ENCODE measurements at regions not wholly inside any gene's neighbourhood (a gene's known extent, or its start where the extent isn't known, plus 50 kb on each side); places are given as distances from the start of the nearest gene placed in this dataset.

GRCh38 chr2:65710779-65711295 lies 278.4 kb upstream of the SPRED2 start:
- H3K23me2 ChIP-seq (ENCODE audit: low read depth, low read length) = no peaks in the 10 kb centered on the region
- no peak overlapping the region for H2BK12ac ChIP-seq (ENCODE audit: low read depth, low read length)
- peaks cover 0 to 3% of the 10 kb centered on the region in 2 experiments for H4K20me1 ChIP-seq (replicated peaks in 1 of 2; ENCODE audit: control insufficient read depth in 1 of 2, insufficient read depth in 2 of 2, low read length in 2 of 2)
- H4K8ac ChIP-seq (ENCODE audit: extremely low read depth, insufficient read depth, low read length) = no peak overlapping the region
- H3K79me2 ChIP-seq (ENCODE audit: control insufficient read depth in 1 of 2, insufficient read depth in 2 of 2, low read length in 2 of 2) = no peaks in the 10 kb centered on the region
- H3K4ac ChIP-seq (replicated peaks; ENCODE audit: insufficient read length, low read depth, low read length) = no peak overlapping the region
- no peak overlapping the region for H3K9ac ChIP-seq (replicated peaks in 1 of 4; ENCODE audit: extremely low read depth in 1 of 4, low read depth in 3 of 4, low read length in 3 of 4)
- H3K36me3 ChIP-seq (ENCODE audit: control insufficient read depth in 2 of 4, insufficient read depth in 4 of 4, low read length in 3 of 4) = no peaks in the 10 kb centered on the region
- no peak overlapping the region for H2AFZ ChIP-seq (ENCODE audit: low read length)
- no peaks in the 10 kb centered on the region for H3K27me3 ChIP-seq (replicated peaks in 1 of 4; ENCODE audit: control insufficient read depth in 3 of 4, extremely low read depth in 1 of 4, insufficient read depth in 3 of 4, low read length in 3 of 4)
- DNase-seq (ENCODE audit: low read depth in 1 of 2, low spot score in 2 of 2) (peak in 1 of 2 experiments; percentile 5), FAIRE-seq (peak; percentile 39)
- no peak overlapping the region for H2BK5ac ChIP-seq (ENCODE audit: low read depth, low read length)
- no peak overlapping the region for H2BK120ac ChIP-seq (replicated peaks; ENCODE audit: low read depth, low read length)
- no peak overlapping the region for H3K4me3 ChIP-seq (ENCODE audit: extremely low read depth in 1 of 4, insufficient read depth in 2 of 4, low read depth in 3 of 4, low read length in 4 of 4)
- H3K4me2 ChIP-seq (ENCODE audit: insufficient read depth in 1 of 2, low read depth in 2 of 2, low read length in 2 of 2) = no peak overlapping the region
- no peaks in the 10 kb centered on the region for H3K4me1 ChIP-seq (replicated peaks in 1 of 4; ENCODE audit: control insufficient read depth in 3 of 4, insufficient read depth in 4 of 4, low read length in 3 of 4)
- H3K56ac ChIP-seq (replicated peaks; ENCODE audit: insufficient read length, low read depth, low read length) = no peak overlapping the region
- H4K91ac ChIP-seq (replicated peaks; ENCODE audit: insufficient read length, low read length) = no peak overlapping the region
- no peak overlapping the region for H2BK20ac ChIP-seq (ENCODE audit: low read length)
- H2BK15ac ChIP-seq (ENCODE audit: low read length) = no peak overlapping the region
- no peak overlapping the region for H3K18ac ChIP-seq (ENCODE audit: extremely low read depth, low read length)
- peak in 2 of 3 experiments; percentile 67 to 77; a peak in 3 of 4 replicates for TF ChIP-seq CTCF (IDR thresholded peaks at IDR 0.05; ENCODE audit: control extremely low read depth in 1 of 3, insufficient read depth in 1 of 3, low read depth in 1 of 3, low read length in 3 of 3)
- TF ChIP-seq RAD21 (IDR thresholded peaks at IDR 0.05 in 1 of 2, conservative IDR thresholded peaks at IDR 0.05 in 1 of 2; ENCODE audit: low read depth in 2 of 2, low read length in 2 of 2) = peak; percentile 60 to 70
- no peak for TF ChIP-seq RFX5 (IDR thresholded peaks at IDR 0.05; ENCODE audit: borderline replicate concordance, low read depth, low read length)
- no peak for TF ChIP-seq SAP30 (IDR thresholded peaks at IDR 0.05; ENCODE audit: insufficient read depth, insufficient replicate concordance, low read length)
- no peak overlapping the region for H4K5ac ChIP-seq (ENCODE audit: insufficient read length, low read depth, low read length)
- CTCF ChIA-PET (ENCODE audit: partially characterized antibody) = interaction anchor here (0.6 to 3.3 kb wide), 37 partner anchors 9 to 698 kb away, joined by 3 to 27 read pairs (median 4); no protein-coding TSS in a partner anchor
- no peak overlapping the region for H3K27ac ChIP-seq (ENCODE audit: low read depth, low read length)
- H2AK5ac ChIP-seq (ENCODE audit: low read depth, low read length) = no peak overlapping the region
- H3K14ac ChIP-seq (ENCODE audit: insufficient read length) = no peak overlapping the region
- no peaks in the 10 kb centered on the region for H3K9me3 ChIP-seq (ENCODE audit: insufficient read depth in 2 of 2, low read depth in 1 of 2, low read length in 1 of 2)
- POLR2A ChIA-PET (ENCODE audit: partially characterized antibody) = interaction anchor here (0.6 kb wide), 1 partner anchor 1463 kb away, joined by 3 read pairs; no protein-coding TSS in a partner anchor
- H3K79me1 ChIP-seq (ENCODE audit: low read depth, low read length) = no peaks in the 10 kb centered on the region
- H3K23ac ChIP-seq (ENCODE audit: insufficient read length) = no peak overlapping the region
- 74% methylated on average over 2 of the region's 2 CpGs; no CpG with 5 or more reads in 1 of the 2 experiments for WGBS, 2 experiments (ENCODE audit: extremely low coverage in 1 of 2, insufficient coverage in 1 of 2, insufficient read length in 1 of 2, insufficient replicate concordance in 2 of 2, low coverage in 1 of 2, low lambda C conversion rate in 2 of 2, missing lambda C conversion rate in 1 of 2)
